ENCODE measurements at regions not wholly inside any gene's neighbourhood (a gene's known extent, or its start where the extent isn't known, plus 50 kb on each side); places are given as distances from the start of the nearest gene placed in this dataset.

DNA sequence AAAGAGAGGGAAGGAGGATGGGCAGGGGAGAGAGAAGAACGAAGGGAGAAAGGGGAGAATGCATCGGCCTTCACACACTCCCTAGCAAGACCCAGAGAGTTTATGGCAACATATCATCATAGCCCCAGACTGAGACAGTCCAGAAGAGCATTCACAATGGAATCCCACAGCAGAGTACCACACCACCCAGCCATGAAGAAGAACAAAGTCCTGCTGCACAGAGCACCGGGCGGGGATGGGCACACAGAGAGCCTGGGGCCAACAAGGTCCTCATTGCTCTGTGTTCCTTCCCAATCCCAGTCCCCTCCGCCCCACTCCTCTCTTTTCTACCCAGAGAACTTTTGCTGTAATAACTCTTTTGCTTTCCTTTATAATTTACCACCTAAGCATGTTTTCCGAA, 118.1 kb upstream of the TMPRSS2 start:
- Histone ChIP-seq H2AFZ (ENCODE audit: insufficient read depth, low read depth, low read length, poor library complexity, severe bottlenecking) (no peak overlapping the region), H3K9me3 (ENCODE audit: control extremely low read depth in 1 of 3, control insufficient read depth in 2 of 3, insufficient read depth in 1 of 3, low read length in 2 of 3) (peaks cover 0 to 8% (median 0%) of the 10 kb centered on the region in 3 donors), H3K4me2 (replicated peaks; ENCODE audit: low read depth, low read length, poor library complexity, severe bottlenecking) (no peak overlapping the region), H3K4me3 (ENCODE audit: control extremely low read depth in 1 of 5, extremely low read depth in 1 of 5, insufficient read depth in 1 of 5, low read depth in 2 of 5, low read length in 4 of 5) (no peak overlapping the region), H3K27ac (ENCODE audit: low read length in 2 of 2) (no peak overlapping the region), H3K36me3 (replicated peaks in 1 of 2; ENCODE audit: control extremely low read depth in 1 of 2, control insufficient read depth in 1 of 2, extremely low read depth in 1 of 2, insufficient read depth in 2 of 2, low read length in 1 of 2) (no peaks in the 10 kb centered on the region), H3K27me3 (replicated peaks in 1 of 4; ENCODE audit: control extremely low read depth in 1 of 4, control insufficient read depth in 3 of 4, insufficient read depth in 4 of 4, low read length in 3 of 4) (peaks cover 0 to 5% (median 0%) of the 10 kb centered on the region in 4 experiments), H3K4me1 (ENCODE audit: control insufficient read depth in 2 of 2, insufficient read depth in 2 of 2, low read length in 2 of 2) (no peaks in the 10 kb centered on the region), H4K20me1 (ENCODE audit: control insufficient read depth, insufficient read depth, low read length, poor library complexity, severe bottlenecking) (no peaks in the 10 kb centered on the region), H3K79me2 (ENCODE audit: control insufficient read depth, insufficient read depth, low read length) (no peaks in the 10 kb centered on the region), H3K9ac (ENCODE audit: low read length) (no peak overlapping the region)
- no peak for ATAC-seq (ENCODE audit: low read depth)
- TF ChIP-seq, protein P1, sequence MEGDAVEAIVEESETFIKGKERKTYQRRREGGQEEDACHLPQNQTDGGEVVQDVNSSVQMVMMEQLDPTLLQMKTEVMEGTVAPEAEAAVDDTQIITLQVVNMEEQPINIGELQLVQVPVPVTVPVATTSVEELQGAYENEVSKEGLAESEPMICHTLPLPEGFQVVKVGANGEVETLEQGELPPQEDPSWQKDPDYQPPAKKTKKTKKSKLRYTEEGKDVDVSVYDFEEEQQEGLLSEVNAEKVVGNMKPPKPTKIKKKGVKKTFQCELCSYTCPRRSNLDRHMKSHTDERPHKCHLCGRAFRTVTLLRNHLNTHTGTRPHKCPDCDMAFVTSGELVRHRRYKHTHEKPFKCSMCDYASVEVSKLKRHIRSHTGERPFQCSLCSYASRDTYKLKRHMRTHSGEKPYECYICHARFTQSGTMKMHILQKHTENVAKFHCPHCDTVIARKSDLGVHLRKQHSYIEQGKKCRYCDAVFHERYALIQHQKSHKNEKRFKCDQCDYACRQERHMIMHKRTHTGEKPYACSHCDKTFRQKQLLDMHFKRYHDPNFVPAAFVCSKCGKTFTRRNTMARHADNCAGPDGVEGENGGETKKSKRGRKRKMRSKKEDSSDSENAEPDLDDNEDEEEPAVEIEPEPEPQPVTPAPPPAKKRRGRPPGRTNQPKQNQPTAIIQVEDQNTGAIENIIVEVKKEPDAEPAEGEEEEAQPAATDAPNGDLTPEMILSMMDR (IDR thresholded peaks at IDR 0.05): no peak
- no peak for TF ChIP-seq EZH2 (IDR thresholded peaks at IDR 0.05; ENCODE audit: borderline replicate concordance, insufficient read depth, low read depth, low read length, poor library complexity, severe bottlenecking)
- CTCF ChIA-PET: no interaction called here
- H3K9me3 Mint-ChIP-seq (ENCODE audit: insufficient read depth): peaks cover 3% of the 10 kb centered on the region
- peaks cover 40% of the 10 kb centered on the region for H3K27me3 Mint-ChIP-seq
- H3K4me3 Mint-ChIP-seq: no peak overlapping the region
- intact Hi-C loops (cut with micrococcal nuclease): no loop called here
- DNase-seq: no peak
- WGBS (ENCODE audit: insufficient coverage): 36% methylated on average over 3 of the region's 6 CpGs
- POLR2A ChIA-PET: no interaction called here
- H3K27ac Mint-ChIP-seq: no peak overlapping the region
- no peaks in the 10 kb centered on the region for H3K4me1 Mint-ChIP-seq

DNA sequence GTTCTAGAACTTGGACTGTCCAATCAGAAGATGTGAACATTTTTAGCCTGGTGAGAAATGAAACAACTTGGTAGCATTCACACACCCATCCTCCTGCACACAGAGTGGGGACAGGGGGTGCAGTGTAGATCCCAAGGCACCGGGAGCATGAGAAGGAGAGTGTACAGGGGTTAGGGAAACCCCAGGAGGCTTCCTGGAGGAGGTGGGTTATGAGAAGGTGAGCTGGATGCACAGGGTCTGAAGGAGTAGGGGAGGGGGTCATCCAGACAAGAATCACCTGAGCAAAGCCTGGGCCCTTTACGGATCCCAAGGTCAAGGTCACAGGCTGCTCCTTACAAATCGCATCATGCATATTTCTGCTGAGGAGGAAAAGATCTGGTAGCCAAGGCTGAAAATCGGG, 117.5 kb upstream of the TMPRSS2 start:
- Mint-ChIP-seq H3K27ac (no peak overlapping the region), H3K4me1 (no peaks in the 10 kb centered on the region), H3K4me3 (no peak overlapping the region), H3K27me3 (peaks cover 43% of the 10 kb centered on the region), H3K9me3 (ENCODE audit: insufficient read depth) (peaks cover 3% of the 10 kb centered on the region)
- Histone ChIP-seq H3K27me3 (replicated peaks in 1 of 4; ENCODE audit: control extremely low read depth in 1 of 4, control insufficient read depth in 3 of 4, insufficient read depth in 4 of 4, low read length in 3 of 4) (peaks cover 0 to 5% (median 0%) of the 10 kb centered on the region in 4 experiments), H3K79me2 (ENCODE audit: control insufficient read depth, insufficient read depth, low read length) (no peaks in the 10 kb centered on the region), H3K4me3 (ENCODE audit: control extremely low read depth in 1 of 5, extremely low read depth in 1 of 5, insufficient read depth in 1 of 5, low read depth in 2 of 5, low read length in 4 of 5) (no peak overlapping the region), H3K4me1 (ENCODE audit: control insufficient read depth in 2 of 2, insufficient read depth in 2 of 2, low read length in 2 of 2) (no peaks in the 10 kb centered on the region), H3K4me2 (replicated peaks; ENCODE audit: low read depth, low read length, poor library complexity, severe bottlenecking) (no peak overlapping the region), H3K27ac (ENCODE audit: low read length in 2 of 2) (no peak overlapping the region), H3K9me3 (ENCODE audit: control extremely low read depth in 1 of 3, control insufficient read depth in 2 of 3, insufficient read depth in 1 of 3, low read length in 2 of 3) (peaks cover 0 to 8% (median 0%) of the 10 kb centered on the region in 3 donors), H3K36me3 (replicated peaks in 1 of 2; ENCODE audit: control extremely low read depth in 1 of 2, control insufficient read depth in 1 of 2, extremely low read depth in 1 of 2, insufficient read depth in 2 of 2, low read length in 1 of 2) (no peaks in the 10 kb centered on the region), H3K9ac (ENCODE audit: low read length) (no peak overlapping the region), H4K20me1 (ENCODE audit: control insufficient read depth, insufficient read depth, low read length, poor library complexity, severe bottlenecking) (no peaks in the 10 kb centered on the region), H2AFZ (ENCODE audit: insufficient read depth, low read depth, low read length, poor library complexity, severe bottlenecking) (no peak overlapping the region)
- no peak for TF ChIP-seq EZH2 (IDR thresholded peaks at IDR 0.05; ENCODE audit: borderline replicate concordance, insufficient read depth, low read depth, low read length, poor library complexity, severe bottlenecking)
- TF ChIP-seq, protein P1 (IDR thresholded peaks at IDR 0.05): no peak
- POLR2A ChIA-PET: no interaction called here
- ATAC-seq (ENCODE audit: low read depth) (no peak), DNase-seq (no peak)
- intact Hi-C loops (cut with micrococcal nuclease): no loop called here
- CTCF ChIA-PET: no interaction called here
- WGBS (ENCODE audit: insufficient coverage): 91% methylated on average over 4 of the region's 4 CpGs
